ENCODE measurements at regions not wholly inside any gene's neighbourhood (a gene's known extent, or its start where the extent isn't known, plus 50 kb on each side); places are given as distances from the start of the nearest gene placed in this dataset.

- TF ChIP-seq PHF8 (IDR thresholded peaks at IDR 0.05; ENCODE audit: borderline replicate concordance, low read depth) (no peak), CTCF (IDR thresholded peaks at IDR 0.05) (no peak), POLR2A (IDR thresholded peaks at IDR 0.05; ENCODE audit: low read length) (no peak), JUN (IDR thresholded peaks at IDR 0.05) (no peak), SMC3 (IDR thresholded peaks at IDR 0.05) (no peak), CEBPB (IDR thresholded peaks at IDR 0.05) (no peak), ZFP36 (IDR thresholded peaks at IDR 0.05; ENCODE audit: borderline replicate concordance, partially characterized antibody) (no peak), EP300 (IDR thresholded peaks at IDR 0.05) (no peak), MAX (IDR thresholded peaks at IDR 0.05) (no peak)
Observed at GRCh38 chr20:20903773-20904500, 191.5 kb upstream of the RALGAPA2 start.
